ENCODE measurements at regions not wholly inside any gene's neighbourhood (a gene's known extent, or its start where the extent isn't known, plus 50 kb on each side); places are given as distances from the start of the nearest gene placed in this dataset.
A peak's percentile ranks its signal among the peaks of the same experiment; 100 is the strongest.
"Not testable (repeated sequence)": the region's sequence is repeated elsewhere in the genome, so short reads cannot be mapped to it uniquely, and the experiment has no call there.

- TF ChIP-seq CTCF (conservative IDR thresholded peaks at IDR 0.05; ENCODE audit: low read depth, low read length): no peak
- H3K4me3 ChIP-seq (ENCODE audit: low read depth, low read length): no peak overlapping the region
- peak; percentile 57 for DNase-seq (ENCODE audit: low read depth)
Observed at GRCh38 chr7:34445653-34446052, 212.4 kb upstream of the NPSR1 start.

GRCh38 chr7:34448531-34448930 is 209.5 kb upstream of the NPSR1 start:
- not testable (repeated sequence) for H3K4me3 ChIP-seq (ENCODE audit: low read depth, low read length); DNase-seq (ENCODE audit: low read depth)

GRCh38 chr7:34449765-34450164 is 208.3 kb upstream of the NPSR1 start:
- no peak for TF ChIP-seq CTCF (conservative IDR thresholded peaks at IDR 0.05; ENCODE audit: low read depth, low read length)
- DNase-seq (ENCODE audit: low read depth): no peak
- no peak overlapping the region for H3K4me3 ChIP-seq (ENCODE audit: low read depth, low read length)

- no peak for DNase-seq (ENCODE audit: low read depth)
Observed at GRCh38 chr7:34451183-34451582, 206.8 kb upstream of the NPSR1 start.

GRCh38 chr7:34451923-34452322 is 206.1 kb upstream of the NPSR1 start:
- no peak for TF ChIP-seq CTCF (conservative IDR thresholded peaks at IDR 0.05; ENCODE audit: low read depth, low read length)
- DNase-seq (ENCODE audit: low read depth): peak; percentile 79
- no peak overlapping the region for H3K4me3 ChIP-seq (ENCODE audit: low read depth, low read length)

More at GRCh38 chr7:34451183-34451582, 206.8 kb upstream of the NPSR1 start:
- TF ChIP-seq CTCF (conservative IDR thresholded peaks at IDR 0.05; ENCODE audit: low read depth, low read length): no peak
- H3K4me3 ChIP-seq (ENCODE audit: low read depth, low read length): no peak overlapping the region

- TF ChIP-seq CTCF (conservative IDR thresholded peaks at IDR 0.05; ENCODE audit: low read depth, low read length): no peak
- no peak overlapping the region for H3K4me3 ChIP-seq (ENCODE audit: low read depth, low read length)
- peak; percentile 14 for DNase-seq (ENCODE audit: low read depth)
Observed at GRCh38 chr7:34452363-34452762, 205.7 kb upstream of the NPSR1 start.

GRCh38 chr7:34453150-34453549 is 204.9 kb upstream of the NPSR1 start:
- no peak overlapping the region for H3K4me3 ChIP-seq (ENCODE audit: low read depth, low read length)
- TF ChIP-seq CTCF (conservative IDR thresholded peaks at IDR 0.05; ENCODE audit: low read depth, low read length): no peak
- DNase-seq (ENCODE audit: low read depth): peak; percentile 68

GRCh38 chr7:34454381-34454780 is 203.6 kb upstream of the NPSR1 start:
- no peak for DNase-seq (ENCODE audit: low read depth)
- TF ChIP-seq CTCF (conservative IDR thresholded peaks at IDR 0.05; ENCODE audit: low read depth, low read length): no peak
- H3K4me3 ChIP-seq (ENCODE audit: low read depth, low read length): no peak overlapping the region

Data from choroid plexus epithelial cell (primary cell).